ENCODE measurements at regions not wholly inside any gene's neighbourhood (a gene's known extent, or its start where the extent isn't known, plus 50 kb on each side); places are given as distances from the start of the nearest gene placed in this dataset.

DNA sequence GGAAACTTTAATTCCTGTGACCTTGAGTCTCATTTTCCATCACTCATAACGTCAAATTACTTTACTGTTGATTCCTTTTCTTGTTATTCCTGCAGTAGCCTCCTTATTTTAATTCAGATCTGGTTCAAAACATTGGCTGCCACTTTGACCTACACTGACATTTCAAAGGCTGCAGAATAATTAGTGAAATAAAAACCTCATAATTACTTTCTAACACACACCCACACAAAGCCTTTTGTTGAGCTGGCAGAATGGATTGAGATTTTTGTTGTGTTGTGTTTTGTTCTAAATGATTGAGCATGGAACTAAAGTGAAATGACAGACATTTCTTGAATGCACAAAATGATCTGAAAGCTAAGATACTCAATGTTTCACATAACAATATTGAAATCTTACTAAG is 507.5 kb upstream of the STXBP6 start:
- TF ChIP-seq GABPB1 (CRISPR knock-in tag; IDR thresholded peaks at IDR 0.05) (no peak), ZNF782 (CRISPR knock-in tag; IDR thresholded peaks at IDR 0.05; ENCODE audit: borderline replicate concordance) (no peak), ZKSCAN8 (CRISPR knock-in tag; IDR thresholded peaks at IDR 0.05; ENCODE audit: borderline replicate concordance) (no peak), ESRRA (CRISPR knock-in tag; IDR thresholded peaks at IDR 0.05; ENCODE audit: low read depth) (no peak)
- TF ChIP-seq, protein P1, sequence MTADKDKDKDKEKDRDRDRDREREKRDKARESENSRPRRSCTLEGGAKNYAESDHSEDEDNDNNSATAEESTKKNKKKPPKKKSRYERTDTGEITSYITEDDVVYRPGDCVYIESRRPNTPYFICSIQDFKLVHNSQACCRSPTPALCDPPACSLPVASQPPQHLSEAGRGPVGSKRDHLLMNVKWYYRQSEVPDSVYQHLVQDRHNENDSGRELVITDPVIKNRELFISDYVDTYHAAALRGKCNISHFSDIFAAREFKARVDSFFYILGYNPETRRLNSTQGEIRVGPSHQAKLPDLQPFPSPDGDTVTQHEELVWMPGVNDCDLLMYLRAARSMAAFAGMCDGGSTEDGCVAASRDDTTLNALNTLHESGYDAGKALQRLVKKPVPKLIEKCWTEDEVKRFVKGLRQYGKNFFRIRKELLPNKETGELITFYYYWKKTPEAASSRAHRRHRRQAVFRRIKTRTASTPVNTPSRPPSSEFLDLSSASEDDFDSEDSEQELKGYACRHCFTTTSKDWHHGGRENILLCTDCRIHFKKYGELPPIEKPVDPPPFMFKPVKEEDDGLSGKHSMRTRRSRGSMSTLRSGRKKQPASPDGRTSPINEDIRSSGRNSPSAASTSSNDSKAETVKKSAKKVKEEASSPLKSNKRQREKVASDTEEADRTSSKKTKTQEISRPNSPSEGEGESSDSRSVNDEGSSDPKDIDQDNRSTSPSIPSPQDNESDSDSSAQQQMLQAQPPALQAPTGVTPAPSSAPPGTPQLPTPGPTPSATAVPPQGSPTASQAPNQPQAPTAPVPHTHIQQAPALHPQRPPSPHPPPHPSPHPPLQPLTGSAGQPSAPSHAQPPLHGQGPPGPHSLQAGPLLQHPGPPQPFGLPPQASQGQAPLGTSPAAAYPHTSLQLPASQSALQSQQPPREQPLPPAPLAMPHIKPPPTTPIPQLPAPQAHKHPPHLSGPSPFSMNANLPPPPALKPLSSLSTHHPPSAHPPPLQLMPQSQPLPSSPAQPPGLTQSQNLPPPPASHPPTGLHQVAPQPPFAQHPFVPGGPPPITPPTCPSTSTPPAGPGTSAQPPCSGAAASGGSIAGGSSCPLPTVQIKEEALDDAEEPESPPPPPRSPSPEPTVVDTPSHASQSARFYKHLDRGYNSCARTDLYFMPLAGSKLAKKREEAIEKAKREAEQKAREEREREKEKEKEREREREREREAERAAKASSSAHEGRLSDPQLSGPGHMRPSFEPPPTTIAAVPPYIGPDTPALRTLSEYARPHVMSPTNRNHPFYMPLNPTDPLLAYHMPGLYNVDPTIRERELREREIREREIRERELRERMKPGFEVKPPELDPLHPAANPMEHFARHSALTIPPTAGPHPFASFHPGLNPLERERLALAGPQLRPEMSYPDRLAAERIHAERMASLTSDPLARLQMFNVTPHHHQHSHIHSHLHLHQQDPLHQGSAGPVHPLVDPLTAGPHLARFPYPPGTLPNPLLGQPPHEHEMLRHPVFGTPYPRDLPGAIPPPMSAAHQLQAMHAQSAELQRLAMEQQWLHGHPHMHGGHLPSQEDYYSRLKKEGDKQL (CRISPR knock-in tag; IDR thresholded peaks at IDR 0.05; ENCODE audit: low read depth), result no peak
- TF ChIP-seq, protein P2, sequence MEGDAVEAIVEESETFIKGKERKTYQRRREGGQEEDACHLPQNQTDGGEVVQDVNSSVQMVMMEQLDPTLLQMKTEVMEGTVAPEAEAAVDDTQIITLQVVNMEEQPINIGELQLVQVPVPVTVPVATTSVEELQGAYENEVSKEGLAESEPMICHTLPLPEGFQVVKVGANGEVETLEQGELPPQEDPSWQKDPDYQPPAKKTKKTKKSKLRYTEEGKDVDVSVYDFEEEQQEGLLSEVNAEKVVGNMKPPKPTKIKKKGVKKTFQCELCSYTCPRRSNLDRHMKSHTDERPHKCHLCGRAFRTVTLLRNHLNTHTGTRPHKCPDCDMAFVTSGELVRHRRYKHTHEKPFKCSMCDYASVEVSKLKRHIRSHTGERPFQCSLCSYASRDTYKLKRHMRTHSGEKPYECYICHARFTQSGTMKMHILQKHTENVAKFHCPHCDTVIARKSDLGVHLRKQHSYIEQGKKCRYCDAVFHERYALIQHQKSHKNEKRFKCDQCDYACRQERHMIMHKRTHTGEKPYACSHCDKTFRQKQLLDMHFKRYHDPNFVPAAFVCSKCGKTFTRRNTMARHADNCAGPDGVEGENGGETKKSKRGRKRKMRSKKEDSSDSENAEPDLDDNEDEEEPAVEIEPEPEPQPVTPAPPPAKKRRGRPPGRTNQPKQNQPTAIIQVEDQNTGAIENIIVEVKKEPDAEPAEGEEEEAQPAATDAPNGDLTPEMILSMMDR (CRISPR knock-in tag; IDR thresholded peaks at IDR 0.05), result no peak

Measured in HepG2 (cell line).